RWPE1 (cell line): ENCODE measurements at regions not wholly inside any gene's neighbourhood (a gene's known extent, or its start where the extent isn't known, plus 50 kb on each side); places are given as distances from the start of the nearest gene placed in this dataset.
"Not testable (repeated sequence)": the region's sequence is repeated elsewhere in the genome, so short reads cannot be mapped to it uniquely, and the experiment has no call there.

Source experiments
- CTCF ChIA-PET: fragments of 350-600 bp; sonication (Branson Sonifier 250); formaldehyde crosslinking; extraction: SDS; loops from one replicate; lab custom pipeline; 2021; lab: Yijun Ruan, JAX
- POLR2A ChIA-PET: fragments of 400-600 bp; formaldehyde crosslinking; extraction: SDS; loops from one replicate; lab custom pipeline; 2020; ENCODE audit warnings: antibody characterized with exemption; ENCODE audit not compliant: low non-redundant PET; lab: Yijun Ruan, JAX
- DNase-seq: peaks from one replicate; pipeline ENCODE4 v3.0.0; 2012; ENCODE audit warnings: low spot score
- H3K27ac ChIP-seq: fragments of 450-650 bp; 2 replicates; pipeline ENCODE4 v1.5.1; 2017
- TF ChIP-seq, protein P1 (sequence below): fragments of 450-650 bp; conservative IDR thresholded peaks from 2 replicates; pipeline ENCODE4 v1.5.1; 2017; ENCODE audit warnings: low read depth, mild to moderate bottlenecking

DNA sequence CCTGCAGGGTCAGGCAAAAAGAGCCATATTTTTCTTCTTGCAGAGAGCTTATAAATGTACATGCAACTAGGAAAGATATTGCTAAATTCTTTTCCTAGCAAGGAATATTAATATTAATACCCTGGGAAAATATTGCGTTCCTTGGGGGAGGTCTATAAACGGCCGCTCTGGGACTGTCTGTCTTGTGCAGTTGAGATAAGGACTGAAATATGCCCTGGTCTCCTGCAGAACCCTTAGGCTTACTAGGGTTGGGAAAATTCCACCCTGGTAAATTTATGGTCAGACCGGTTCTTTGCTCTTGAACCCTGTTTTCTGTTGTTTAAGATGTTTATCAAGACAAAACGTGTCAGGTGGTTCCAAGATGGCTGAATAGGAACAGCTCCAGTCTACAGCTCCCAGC is 121.3 kb upstream of the CARMIL1 start:
- H3K27ac ChIP-seq: no peak overlapping the region
- no peak for DNase-seq
- TF ChIP-seq, protein P1, sequence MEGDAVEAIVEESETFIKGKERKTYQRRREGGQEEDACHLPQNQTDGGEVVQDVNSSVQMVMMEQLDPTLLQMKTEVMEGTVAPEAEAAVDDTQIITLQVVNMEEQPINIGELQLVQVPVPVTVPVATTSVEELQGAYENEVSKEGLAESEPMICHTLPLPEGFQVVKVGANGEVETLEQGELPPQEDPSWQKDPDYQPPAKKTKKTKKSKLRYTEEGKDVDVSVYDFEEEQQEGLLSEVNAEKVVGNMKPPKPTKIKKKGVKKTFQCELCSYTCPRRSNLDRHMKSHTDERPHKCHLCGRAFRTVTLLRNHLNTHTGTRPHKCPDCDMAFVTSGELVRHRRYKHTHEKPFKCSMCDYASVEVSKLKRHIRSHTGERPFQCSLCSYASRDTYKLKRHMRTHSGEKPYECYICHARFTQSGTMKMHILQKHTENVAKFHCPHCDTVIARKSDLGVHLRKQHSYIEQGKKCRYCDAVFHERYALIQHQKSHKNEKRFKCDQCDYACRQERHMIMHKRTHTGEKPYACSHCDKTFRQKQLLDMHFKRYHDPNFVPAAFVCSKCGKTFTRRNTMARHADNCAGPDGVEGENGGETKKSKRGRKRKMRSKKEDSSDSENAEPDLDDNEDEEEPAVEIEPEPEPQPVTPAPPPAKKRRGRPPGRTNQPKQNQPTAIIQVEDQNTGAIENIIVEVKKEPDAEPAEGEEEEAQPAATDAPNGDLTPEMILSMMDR: no peak
- ChIA-PET CTCF (no interaction called here), POLR2A (no interaction called here)

DNA sequence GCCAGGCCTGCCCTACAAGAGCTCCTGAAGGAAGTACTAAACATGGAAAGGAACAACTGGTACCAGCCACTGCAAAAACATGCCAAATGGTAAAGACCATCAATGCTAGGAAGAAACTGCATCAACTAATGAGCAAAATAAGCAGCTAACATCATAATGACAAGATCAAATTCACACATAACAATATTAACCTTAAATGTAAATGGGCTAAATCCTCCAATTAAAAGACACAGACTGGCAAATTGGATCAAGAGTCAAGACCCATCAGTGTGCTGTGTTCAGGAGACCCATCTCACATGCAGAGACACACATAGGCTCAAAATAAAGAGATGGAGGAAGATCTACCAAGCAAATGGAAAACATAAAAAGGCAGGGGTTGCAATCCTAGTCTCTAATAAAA is 119.0 kb upstream of the CARMIL1 start:
- POLR2A ChIA-PET, H3K27ac ChIP-seq, DNase-seq, CTCF ChIA-PET: not testable (repeated sequence)

DNA sequence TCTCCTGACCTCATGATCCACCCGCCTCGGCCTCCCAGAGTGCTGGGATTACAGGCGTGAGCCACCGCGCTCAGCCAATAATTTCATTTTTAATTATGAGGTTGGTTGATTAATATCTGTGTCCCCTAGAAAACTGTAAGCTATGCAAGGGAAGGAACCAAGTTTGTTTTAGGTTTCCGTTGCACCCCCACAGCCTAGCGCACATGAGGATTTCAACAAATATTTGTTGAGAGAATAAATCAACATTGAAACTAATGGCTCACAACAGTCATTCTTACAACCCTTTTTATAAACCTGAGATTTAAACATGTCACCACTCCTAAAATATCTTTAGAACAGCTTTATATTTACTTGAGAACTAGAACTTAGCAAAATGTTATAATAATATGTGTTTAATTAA is 114.0 kb upstream of the CARMIL1 start:
- H3K27ac ChIP-seq: no peak overlapping the region

DNA sequence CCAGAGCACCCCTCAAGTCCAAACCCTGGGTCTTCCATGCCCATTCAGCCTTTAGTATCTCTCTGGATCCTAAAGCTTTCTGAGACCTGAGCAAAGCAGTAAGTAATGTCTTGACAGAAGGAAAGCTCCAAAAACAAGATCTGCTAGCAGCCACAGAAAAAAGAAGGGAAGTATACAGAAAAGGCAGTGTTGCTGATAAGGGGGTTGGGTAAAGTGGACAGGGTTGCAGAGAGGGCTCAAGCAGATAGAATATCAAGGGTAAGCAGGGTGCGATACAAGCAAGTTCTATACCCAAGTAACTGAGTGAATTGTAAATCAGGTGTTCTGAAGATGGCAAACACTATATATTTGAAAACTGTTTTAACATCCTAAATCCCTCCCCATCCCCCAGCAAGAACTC is 113.4 kb upstream of the CARMIL1 start:
- TF ChIP-seq, protein P1: no peak
- no peak for DNase-seq
- POLR2A ChIA-PET: no interaction called here
- H3K27ac ChIP-seq: no peak overlapping the region
- CTCF ChIA-PET: interaction anchor here (0.7 kb wide), 1 partner anchor 82 kb away, joined by 4 read pairs; no protein-coding TSS in a partner anchor

More for the DNA sequence above, 114.0 kb upstream of the CARMIL1 start:
- ChIA-PET POLR2A (no interaction called here), CTCF (no interaction called here)
- DNase-seq: no peak
- TF ChIP-seq, protein P1: no peak

DNA sequence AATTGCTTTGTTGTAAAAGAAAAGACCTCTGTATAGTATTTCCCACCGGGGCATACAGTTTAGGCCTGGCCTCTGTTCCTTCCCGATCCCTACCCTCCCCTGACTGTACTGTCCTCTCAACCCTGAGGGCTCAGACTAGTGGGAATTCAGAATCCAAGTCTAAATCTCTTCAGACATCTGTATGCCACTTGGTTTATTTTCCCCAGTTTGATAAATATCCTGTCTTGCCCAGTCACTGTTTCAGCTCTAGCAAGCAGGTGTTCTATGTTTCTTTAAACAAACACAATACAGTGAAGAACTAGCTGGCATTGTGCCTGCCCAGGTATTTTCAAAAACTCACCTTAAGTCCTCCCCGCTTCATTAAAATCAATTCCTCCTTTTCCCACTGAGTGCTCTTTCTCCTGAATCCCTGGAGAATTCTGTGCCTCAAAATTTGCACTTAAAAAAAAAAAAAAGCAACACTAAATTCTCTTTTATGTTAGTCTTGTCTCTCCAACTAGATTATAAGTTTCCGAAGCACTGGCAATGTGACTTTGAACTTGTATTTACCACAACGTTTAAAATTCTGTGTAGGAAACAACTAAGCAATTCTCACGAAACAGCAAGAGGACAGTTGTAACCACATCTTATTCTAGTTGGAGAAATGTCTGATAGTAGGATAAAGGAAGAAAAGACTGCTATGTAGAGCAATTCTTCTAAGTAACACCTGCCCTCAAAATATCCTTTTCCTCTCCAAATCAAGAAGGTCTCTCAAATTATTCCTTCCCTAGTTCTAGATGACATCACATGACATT is 112.0 kb upstream of the CARMIL1 start:
- ChIA-PET POLR2A (no interaction called here), CTCF (interaction anchor here (0.8 kb wide), 1 partner anchor 381 kb away, joined by 3 read pairs; no protein-coding TSS in a partner anchor)
- TF ChIP-seq, protein P1: no peak
- H3K27ac ChIP-seq: no peak overlapping the region
- DNase-seq: no peak

DNA sequence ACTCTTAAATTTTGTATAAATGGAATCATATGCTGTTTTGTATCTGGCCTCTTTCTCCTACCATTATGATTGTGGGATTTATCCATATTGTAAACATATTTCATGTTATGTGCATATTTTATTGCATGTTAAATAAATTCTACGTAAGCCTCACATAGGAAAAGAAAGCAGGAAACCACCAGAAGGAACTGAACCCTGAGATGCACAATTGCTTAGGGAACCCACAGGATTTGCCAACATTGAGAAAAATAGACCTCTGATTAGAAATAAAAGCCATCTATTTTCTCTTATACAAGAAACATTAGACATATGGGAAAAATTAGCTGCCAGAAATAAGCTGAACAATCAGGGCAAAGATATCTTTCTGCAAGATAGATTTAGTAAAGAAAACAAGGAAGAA is 111.2 kb upstream of the CARMIL1 start:
- ChIA-PET POLR2A (no interaction called here), CTCF (interaction anchor here (0.8 kb wide), 1 partner anchor 380 kb away, joined by 3 read pairs; no protein-coding TSS in a partner anchor)
- H3K27ac ChIP-seq: no peak overlapping the region
- no peak for DNase-seq
- TF ChIP-seq, protein P1: no peak

DNA sequence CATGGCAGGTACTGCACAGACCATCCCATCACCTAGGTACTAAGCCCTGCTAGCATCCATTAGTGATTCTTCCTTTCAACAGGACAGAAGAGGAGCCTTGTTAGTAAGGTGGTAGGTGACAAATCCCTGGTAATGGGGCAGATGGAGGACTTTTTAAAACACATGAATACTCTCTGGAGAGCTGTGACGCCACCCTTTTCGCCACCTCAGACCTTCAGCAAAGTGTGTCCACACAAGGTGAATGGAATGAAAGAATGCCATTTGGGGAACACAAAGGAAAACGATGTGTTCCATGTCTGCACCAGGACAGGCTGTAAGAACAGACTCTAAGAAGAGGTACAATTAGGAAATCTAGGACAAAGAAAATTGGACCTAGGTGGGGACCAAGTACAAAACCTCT is 110.5 kb upstream of the CARMIL1 start:
- POLR2A ChIA-PET: no interaction called here
- H3K27ac ChIP-seq: no peak overlapping the region
- no peak for DNase-seq
- TF ChIP-seq, protein P1: no peak
- CTCF ChIA-PET: no interaction called here
